ENCODE measurements at regions not wholly inside any gene's neighbourhood (a gene's known extent, or its start where the extent isn't known, plus 50 kb on each side); places are given as distances from the start of the nearest gene placed in this dataset.

GRCh38 chr3:13258986-13259514, 161.1 kb downstream of the NUP210 start:
- DNase-seq: no peak
- TF ChIP-seq CTCF (IDR thresholded peaks at IDR 0.05) (no peak), POLR2A (IDR thresholded peaks at IDR 0.05) (no peak)
- no peaks in the 10 kb centered on the region for H3K9me3 ChIP-seq
- intact Hi-C loops (cut with DNase I; ENCODE audit: low total_unique reads): no loop called here
- H3K27ac ChIP-seq: no peak overlapping the region
- no peak overlapping the region for H3K4me3 ChIP-seq
- no peaks in the 10 kb centered on the region for H3K36me3 ChIP-seq
- H3K27me3 ChIP-seq: no peaks in the 10 kb centered on the region
- no peaks in the 10 kb centered on the region for H3K4me1 ChIP-seq

- intact Hi-C loops (cut with DNase I; ENCODE audit: low total_unique reads): no loop called here
- Histone ChIP-seq H3K27me3 (no peaks in the 10 kb centered on the region), H3K4me1 (no peaks in the 10 kb centered on the region)
Observed at GRCh38 chr3:13258280-13258679, 161.8 kb downstream of the NUP210 start.

GRCh38 chr3:13257666-13258065, 162.5 kb downstream of the NUP210 start:
- Histone ChIP-seq H3K27me3 (no peaks in the 10 kb centered on the region), H3K27ac (no peak overlapping the region), H3K4me3 (no peak overlapping the region), H3K36me3 (no peaks in the 10 kb centered on the region), H3K9me3 (no peaks in the 10 kb centered on the region), H3K4me1 (no peaks in the 10 kb centered on the region)
- no peak for DNase-seq
- TF ChIP-seq CTCF (IDR thresholded peaks at IDR 0.05): no peak
- no peak for TF ChIP-seq POLR2A (IDR thresholded peaks at IDR 0.05)
- intact Hi-C loops (cut with DNase I; ENCODE audit: low total_unique reads): no loop called here

More at GRCh38 chr3:13258280-13258679, 161.8 kb downstream of the NUP210 start:
- H3K4me3 ChIP-seq: no peak overlapping the region
- TF ChIP-seq POLR2A (IDR thresholded peaks at IDR 0.05) (no peak), CTCF (IDR thresholded peaks at IDR 0.05) (no peak)
- H3K36me3 ChIP-seq: no peaks in the 10 kb centered on the region
- H3K27ac ChIP-seq: no peak overlapping the region
- DNase-seq: no peak
- no peaks in the 10 kb centered on the region for H3K9me3 ChIP-seq

GRCh38 chr3:13256845-13257244, 163.3 kb downstream of the NUP210 start:
- no peak for DNase-seq
- H3K4me3 ChIP-seq: no peak overlapping the region
- H3K36me3 ChIP-seq: no peaks in the 10 kb centered on the region
- no peak for TF ChIP-seq CTCF (IDR thresholded peaks at IDR 0.05)
- TF ChIP-seq POLR2A (IDR thresholded peaks at IDR 0.05): no peak
- intact Hi-C loops (cut with DNase I; ENCODE audit: low total_unique reads): no loop called here
- no peaks in the 10 kb centered on the region for H3K4me1 ChIP-seq
- no peaks in the 10 kb centered on the region for H3K9me3 ChIP-seq
- no peaks in the 10 kb centered on the region for H3K27me3 ChIP-seq
- H3K27ac ChIP-seq: no peak overlapping the region

- no peak for TF ChIP-seq CTCF (IDR thresholded peaks at IDR 0.05)
- no peak for TF ChIP-seq POLR2A (IDR thresholded peaks at IDR 0.05)
- intact Hi-C loops (cut with DNase I; ENCODE audit: low total_unique reads): no loop called here
- Histone ChIP-seq H3K36me3 (no peaks in the 10 kb centered on the region), H3K27me3 (no peaks in the 10 kb centered on the region), H3K4me1 (no peaks in the 10 kb centered on the region), H3K4me3 (no peak overlapping the region), H3K9me3 (no peaks in the 10 kb centered on the region), H3K27ac (no peak overlapping the region)
- DNase-seq: no peak
Observed at GRCh38 chr3:13254028-13254951, 165.8 kb downstream of the NUP210 start.

All from uterus (tissue), 3 donors.